Fibroblast of the conjunctiva (primary cell): ENCODE measurements at regions not wholly inside any gene's neighbourhood (a gene's known extent, or its start where the extent isn't known, plus 50 kb on each side); places are given as distances from the start of the nearest gene placed in this dataset.
"Not testable (repeated sequence)": the region's sequence is repeated elsewhere in the genome, so short reads cannot be mapped to it uniquely, and the experiment has no call there.

Experiments
- DNase-seq: peaks from one replicate; pipeline ENCODE4 v3.0.0-alpha.2; 2010; ENCODE audit warnings: low read depth

- DNase-seq: no peak
Observed at GRCh38 chr18:30625961-30626360, 416.6 kb downstream of the DSC3 start.

GRCh38 chr18:30623401-30624065, 419.0 kb downstream of the DSC3 start:
- no peak for DNase-seq

- no peak for DNase-seq
Observed at GRCh38 chr18:30622635-30623034, 419.9 kb downstream of the DSC3 start.

- no peak for DNase-seq
Observed at GRCh38 chr18:30622104-30622503, 420.4 kb downstream of the DSC3 start.

- DNase-seq: no peak
Observed at GRCh38 chr18:30618567-30618966, 424.0 kb downstream of the DSC3 start.

GRCh38 chr18:30616414-30616813, 426.1 kb downstream of the DSC3 start:
- no peak for DNase-seq

- DNase-seq: no peak
Observed at GRCh38 chr18:30613467-30613801, 429.1 kb downstream of the DSC3 start.

GRCh38 chr18:30601541-30601940, 441.0 kb downstream of the DSC3 start:
- no peak for DNase-seq

- DNase-seq: no peak
Observed at GRCh38 chr18:30597202-30597601, 445.3 kb downstream of the DSC3 start.

- no peak for DNase-seq
Observed at GRCh38 chr18:30596635-30597034, 445.9 kb downstream of the DSC3 start.

- no peak for DNase-seq
Observed at GRCh38 chr18:30595942-30596341, 446.6 kb downstream of the DSC3 start.

- DNase-seq: not testable (repeated sequence)
Observed at GRCh38 chr18:30594911-30595310, 447.6 kb downstream of the DSC3 start.

- DNase-seq: no peak
Observed at GRCh38 chr18:30591462-30591861, 451.1 kb downstream of the DSC3 start.

- DNase-seq: no peak
Observed at GRCh38 chr18:30588673-30589164, 453.8 kb downstream of the DSC3 start.

GRCh38 chr18:30583768-30584167, 458.8 kb downstream of the DSC3 start:
- no peak for DNase-seq

- DNase-seq: no peak
Observed at GRCh38 chr18:30582078-30582477, 460.5 kb downstream of the DSC3 start.

GRCh38 chr18:30578707-30579106, 463.8 kb downstream of the DSC3 start:
- no peak for DNase-seq

GRCh38 chr18:30572214-30572613, 470.3 kb downstream of the DSC3 start:
- no peak for DNase-seq

- no peak for DNase-seq
Observed at GRCh38 chr18:30568333-30568732, 474.2 kb downstream of the DSC3 start.

GRCh38 chr18:30566877-30567276, 475.7 kb downstream of the DSC3 start:
- no peak for DNase-seq

GRCh38 chr18:30562231-30562630, 480.3 kb downstream of the DSC3 start:
- DNase-seq: no peak

- DNase-seq: no peak
Observed at GRCh38 chr18:30556112-30556511, 486.4 kb downstream of the DSC3 start.

GRCh38 chr18:30545393-30545792, 497.1 kb downstream of the DSC3 start:
- no peak for DNase-seq

GRCh38 chr18:30544141-30544540, 498.4 kb downstream of the DSC3 start:
- DNase-seq: no peak
